DMS79 treated with DMSO at 0.1 percent for 48 hours (cell line): ENCODE measurements at regions not wholly inside any gene's neighbourhood (a gene's known extent, or its start where the extent isn't known, plus 50 kb on each side); places are given as distances from the start of the nearest gene placed in this dataset.
"Not testable (repeated sequence)": the region's sequence is repeated elsewhere in the genome, so short reads cannot be mapped to it uniquely, and the experiment has no call there.

Source experiments
- DNase-seq: peaks from one replicate; lab custom pipeline; 2025; lab: John Stamatoyannopoulos, UW

GRCh38 chr9:108040783-108041182 lies 551.2 kb upstream of the KLF4 start:
- no peak for DNase-seq

GRCh38 chr9:108039493-108039892 lies 549.9 kb upstream of the KLF4 start:
- DNase-seq, result no peak

GRCh38 chr9:108039012-108039411 lies 549.4 kb upstream of the KLF4 start:
- DNase-seq, result no peak

- DNase-seq, result no peak
Measured at GRCh38 chr9:108035487-108035886, 545.9 kb upstream of the KLF4 start.

GRCh38 chr9:108033976-108034964 lies 544.7 kb upstream of the KLF4 start:
- DNase-seq, result no peak

GRCh38 chr9:108032079-108032478 lies 542.5 kb upstream of the KLF4 start:
- DNase-seq, result not testable (repeated sequence)

- DNase-seq, result not testable (repeated sequence)
Measured at GRCh38 chr9:108031221-108031620, 541.7 kb upstream of the KLF4 start.

- DNase-seq, result not testable (repeated sequence)
Measured at GRCh38 chr9:108026718-108027117, 537.1 kb upstream of the KLF4 start.

- DNase-seq, result no peak
Measured at GRCh38 chr9:108024604-108025003, 535.0 kb upstream of the KLF4 start.

- DNase-seq, result no peak
Measured at GRCh38 chr9:108022246-108022935, 532.8 kb upstream of the KLF4 start.

GRCh38 chr9:108021096-108021710 lies 531.6 kb upstream of the KLF4 start:
- no peak for DNase-seq

- no peak for DNase-seq
Measured at GRCh38 chr9:108019821-108020220, 530.3 kb upstream of the KLF4 start.

- no peak for DNase-seq
Measured at GRCh38 chr9:108017671-108018070, 528.1 kb upstream of the KLF4 start.

GRCh38 chr9:108016446-108016845 lies 526.9 kb upstream of the KLF4 start:
- no peak for DNase-seq

- DNase-seq, result no peak
Measured at GRCh38 chr9:108015690-108016089, 526.1 kb upstream of the KLF4 start.

- no peak for DNase-seq
Measured at GRCh38 chr9:108014353-108014752, 524.8 kb upstream of the KLF4 start.

GRCh38 chr9:108012886-108013665 lies 523.5 kb upstream of the KLF4 start:
- DNase-seq, result no peak

GRCh38 chr9:108012405-108012804 lies 522.8 kb upstream of the KLF4 start:
- DNase-seq, result no peak

GRCh38 chr9:108003526-108003925 lies 514.0 kb upstream of the KLF4 start:
- no peak for DNase-seq

- no peak for DNase-seq
Measured at GRCh38 chr9:108002371-108002956, 512.9 kb upstream of the KLF4 start.

GRCh38 chr9:108001237-108001636 lies 511.7 kb upstream of the KLF4 start:
- DNase-seq, result no peak
